Fibroblast of skin of right biceps (primary cell): ENCODE measurements at regions not wholly inside any gene's neighbourhood (a gene's known extent, or its start where the extent isn't known, plus 50 kb on each side); places are given as distances from the start of the nearest gene placed in this dataset.
"Not testable (repeated sequence)": the region's sequence is repeated elsewhere in the genome, so short reads cannot be mapped to it uniquely, and the experiment has no call there.

Source experiments
- DNase-seq: peaks from one replicate; pipeline ENCODE4 v3.0.0-alpha.2; 2013

DNA sequence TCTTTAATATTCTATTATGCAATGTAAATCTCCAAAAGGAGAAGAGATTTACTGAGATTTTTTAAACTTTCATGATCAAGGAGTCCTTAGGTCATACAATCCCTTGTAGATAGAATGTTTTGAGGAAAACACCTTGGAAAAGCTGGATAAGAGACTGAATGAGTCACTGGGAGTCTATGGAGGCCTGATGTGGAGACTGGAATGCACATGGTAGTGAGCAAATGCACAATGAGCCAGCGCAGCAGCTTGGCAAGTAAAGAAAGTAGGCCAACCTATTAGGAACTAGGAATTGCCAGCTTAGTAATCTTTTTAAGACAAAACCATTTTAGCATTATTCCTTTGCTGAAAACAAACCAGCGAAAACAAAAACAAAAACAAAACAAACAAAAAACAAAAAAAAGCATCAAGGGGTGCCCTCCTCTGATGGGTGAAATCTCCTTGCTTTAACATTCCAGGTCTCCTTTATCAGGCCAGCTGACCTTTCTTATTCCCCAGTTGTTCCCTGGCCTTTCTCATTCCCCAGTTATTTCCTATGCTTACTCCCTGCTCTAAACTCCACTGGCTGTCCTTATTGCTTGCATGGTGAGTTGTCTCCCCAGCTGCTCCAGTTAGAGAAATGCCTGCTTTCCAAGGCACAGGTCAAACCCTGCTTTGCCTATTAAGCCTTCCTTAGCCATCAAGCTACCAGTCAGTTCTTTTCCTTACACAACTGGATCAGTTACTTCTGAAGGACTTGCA lies 135.8 kb downstream of the PLCE1 start:
- DNase-seq: peak; percentile 80

GRCh38 chr10:94131885-94132284 lies 138.2 kb downstream of the PLCE1 start:
- DNase-seq: peak; percentile 72

DNA sequence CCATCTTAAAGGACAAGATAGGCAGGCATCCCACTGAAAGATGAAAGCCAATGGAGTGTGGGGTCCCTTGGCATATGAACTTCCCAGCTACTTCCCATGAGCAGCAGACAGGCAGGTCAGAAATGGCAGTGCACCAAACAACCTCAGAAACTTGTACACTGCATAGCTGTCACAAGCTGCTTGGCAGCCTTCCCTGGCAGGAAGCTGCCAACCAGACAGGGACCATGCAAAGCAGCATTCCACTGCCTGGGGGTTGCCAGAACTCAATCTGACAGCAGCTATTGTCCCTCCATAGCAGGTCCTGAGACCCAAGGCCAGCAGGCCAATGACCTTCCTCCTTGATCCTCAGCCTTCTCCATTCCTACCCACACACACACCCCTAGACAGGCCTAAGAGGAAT lies 139.5 kb downstream of the PLCE1 start:
- DNase-seq: peak; percentile 49

DNA sequence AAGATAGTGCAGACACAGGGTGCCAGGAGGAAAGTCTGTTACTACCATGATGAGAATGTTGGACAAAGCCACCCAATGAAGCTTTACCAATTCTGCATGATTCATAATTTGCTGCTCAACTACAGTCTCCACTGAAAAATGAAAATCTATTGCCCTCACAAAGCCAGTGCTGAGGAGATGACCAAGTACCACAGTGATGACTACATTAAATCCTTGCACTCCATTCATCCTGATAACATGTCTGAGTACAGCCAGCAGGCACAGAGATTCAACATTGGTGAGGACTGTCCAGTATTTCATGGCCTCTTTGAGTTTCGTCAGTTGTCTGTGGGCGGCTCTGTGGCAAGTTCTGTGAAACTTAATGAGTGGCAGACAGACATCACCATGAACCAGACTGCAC lies 144.0 kb downstream of the PLCE1 start:
- no peak for DNase-seq

GRCh38 chr10:94138391-94138790 lies 144.7 kb downstream of the PLCE1 start:
- peak; percentile 29 for DNase-seq

- DNase-seq: no peak
Measured at GRCh38 chr10:94143261-94143660, 149.5 kb downstream of the PLCE1 start.

GRCh38 chr10:94146313-94146712 lies 152.6 kb downstream of the PLCE1 start:
- DNase-seq: no peak

- DNase-seq: no peak
Measured at GRCh38 chr10:94146746-94147145, 153.0 kb downstream of the PLCE1 start.

DNA sequence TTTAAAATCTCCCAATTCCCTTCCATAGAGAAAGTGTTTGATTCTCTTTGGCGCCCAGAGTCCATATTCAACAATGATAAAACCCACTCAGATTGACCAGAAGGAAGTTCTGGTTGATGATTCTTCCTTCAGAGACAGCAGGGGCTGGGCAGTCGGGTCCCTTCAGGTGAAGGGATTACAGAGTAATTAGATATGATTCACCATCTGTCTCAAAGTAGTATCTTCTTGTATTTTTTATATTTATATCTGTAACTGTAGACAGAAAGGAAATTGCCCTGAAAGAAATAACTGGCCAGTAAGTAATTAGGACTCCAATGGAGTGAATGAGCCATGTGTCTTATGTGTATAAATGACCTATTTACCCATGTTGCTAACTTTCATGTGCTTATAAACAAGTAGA lies 156.0 kb downstream of the PLCE1 start:
- no peak for DNase-seq

DNA sequence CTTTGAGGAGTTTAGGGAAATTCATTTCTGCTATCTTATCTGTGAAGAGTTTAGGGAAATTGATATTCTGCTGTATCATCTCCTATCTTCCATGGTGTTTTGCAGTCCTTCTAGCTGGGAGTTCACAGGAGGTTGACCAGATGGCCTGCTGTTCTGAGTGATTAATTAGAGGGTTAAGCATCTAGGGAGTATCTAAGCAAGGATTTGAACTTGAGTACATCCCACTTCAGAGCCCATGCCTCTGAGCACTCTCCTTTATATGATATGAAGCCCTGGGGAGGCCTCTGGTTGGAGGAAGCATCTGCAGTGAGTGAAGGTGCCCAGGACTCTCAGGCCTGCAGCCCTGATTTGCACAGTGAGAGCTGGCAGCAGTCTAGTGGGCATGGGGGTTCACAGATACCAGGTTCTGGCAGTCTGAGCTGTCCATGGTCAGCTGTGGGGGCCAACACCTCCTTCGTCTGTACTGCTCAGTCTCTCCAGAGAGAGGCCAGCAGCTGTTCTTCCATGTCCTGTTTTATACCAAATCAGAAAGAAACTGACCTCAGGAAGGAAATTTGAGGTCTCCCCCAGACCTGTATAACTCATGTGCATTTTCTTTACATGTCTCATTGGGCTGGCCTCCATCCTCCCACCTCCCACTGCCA lies 156.9 kb downstream of the PLCE1 start:
- DNase-seq: no peak

DNA sequence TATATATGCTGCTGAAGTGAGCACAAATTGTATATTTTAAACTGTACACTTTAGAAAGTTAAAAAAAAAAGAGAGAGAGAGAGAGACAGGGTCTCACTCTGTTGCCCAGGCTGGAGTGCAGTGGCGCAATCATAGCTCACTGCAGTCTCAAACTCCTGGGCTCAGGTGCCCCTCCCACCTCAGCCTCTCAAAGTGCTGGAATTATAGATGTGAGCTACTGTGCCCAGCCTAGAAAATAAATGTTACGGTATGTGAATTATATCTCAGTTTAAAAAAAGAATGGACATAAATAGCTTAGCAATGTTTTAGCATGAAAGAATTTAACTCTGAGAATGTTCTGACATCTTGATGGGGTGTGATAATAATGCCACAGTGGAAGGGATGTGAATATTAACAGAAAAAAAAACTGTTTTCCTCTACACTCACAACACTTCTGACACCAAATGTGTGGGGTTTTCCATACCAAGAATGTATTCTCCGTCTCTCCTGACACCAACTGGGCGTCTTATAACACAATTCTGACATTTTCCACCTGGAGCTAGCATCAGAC lies 162.1 kb downstream of the PLCE1 start:
- DNase-seq: peak; percentile 15

GRCh38 chr10:94156453-94156852 lies 162.7 kb downstream of the PLCE1 start:
- DNase-seq: peak; percentile 51

DNA sequence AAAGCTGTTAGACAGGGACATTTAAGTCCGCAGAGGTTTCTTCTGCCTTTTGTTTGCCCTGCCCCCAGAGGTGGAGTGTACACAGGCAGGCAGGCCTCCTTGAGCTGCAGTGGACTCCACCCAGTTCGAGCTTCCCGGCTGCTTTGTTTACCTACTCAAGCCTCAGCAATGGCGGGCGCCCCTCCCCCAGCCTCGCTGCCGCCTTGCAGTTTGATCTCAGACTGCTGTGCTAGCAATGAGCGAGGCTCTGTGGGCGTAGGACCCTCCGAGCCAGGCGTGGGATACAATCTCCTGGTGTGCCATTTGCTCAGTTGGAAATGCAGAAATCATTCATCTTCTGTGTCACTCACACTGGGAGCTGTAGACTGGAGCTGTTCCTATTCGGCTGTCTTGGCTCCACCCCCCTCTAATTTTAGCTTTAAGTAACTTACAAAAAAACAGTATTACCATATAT lies 171.5 kb downstream of the PLCE1 start:
- not testable (repeated sequence) for DNase-seq

GRCh38 chr10:94172332-94172731 lies 178.6 kb downstream of the PLCE1 start:
- no peak for DNase-seq

- no peak for DNase-seq
Measured at GRCh38 chr10:94173594-94173993, 179.9 kb downstream of the PLCE1 start.

DNA sequence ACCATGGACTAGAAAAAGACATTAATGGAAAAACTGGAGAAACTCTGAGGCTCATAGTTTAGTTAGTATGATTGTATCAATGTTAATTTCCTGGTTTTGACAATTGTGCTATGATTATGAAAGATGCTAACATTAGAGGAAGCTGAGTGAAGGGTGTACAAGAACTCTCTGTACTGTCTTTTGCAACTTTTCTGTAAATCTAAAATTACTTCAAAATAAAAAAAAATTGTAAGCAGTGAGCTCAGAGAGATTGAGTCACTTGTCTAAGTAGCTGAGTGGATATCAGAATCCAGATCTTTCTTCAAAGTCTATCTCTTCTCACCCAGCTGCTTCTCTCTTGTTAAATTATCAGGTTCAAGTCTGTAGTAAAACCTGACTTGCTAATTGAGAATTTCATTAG lies 181.1 kb downstream of the PLCE1 start:
- no peak for DNase-seq

GRCh38 chr10:94178475-94179253 lies 184.1 kb downstream of the NOC3L start:
- no peak for DNase-seq

DNA sequence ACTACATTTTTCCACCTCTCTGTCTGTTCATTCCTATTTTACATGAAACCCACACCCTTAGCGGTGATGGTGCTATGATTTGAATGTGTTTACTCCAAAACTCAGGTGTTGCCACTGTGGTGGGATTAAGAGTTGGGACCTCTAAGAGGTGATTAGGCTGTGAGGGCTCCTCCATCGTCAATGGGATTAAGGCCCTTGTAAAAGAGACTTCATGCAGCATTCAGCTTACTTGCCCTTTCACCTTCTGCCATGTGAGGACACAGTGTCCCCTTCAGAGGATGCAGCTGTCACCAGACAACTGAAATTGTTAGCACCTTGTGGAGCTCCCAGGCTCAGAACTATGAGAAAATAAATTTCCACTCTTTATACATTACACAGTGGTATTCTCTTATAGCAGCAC lies 182.2 kb downstream of the NOC3L start:
- no peak for DNase-seq

DNA sequence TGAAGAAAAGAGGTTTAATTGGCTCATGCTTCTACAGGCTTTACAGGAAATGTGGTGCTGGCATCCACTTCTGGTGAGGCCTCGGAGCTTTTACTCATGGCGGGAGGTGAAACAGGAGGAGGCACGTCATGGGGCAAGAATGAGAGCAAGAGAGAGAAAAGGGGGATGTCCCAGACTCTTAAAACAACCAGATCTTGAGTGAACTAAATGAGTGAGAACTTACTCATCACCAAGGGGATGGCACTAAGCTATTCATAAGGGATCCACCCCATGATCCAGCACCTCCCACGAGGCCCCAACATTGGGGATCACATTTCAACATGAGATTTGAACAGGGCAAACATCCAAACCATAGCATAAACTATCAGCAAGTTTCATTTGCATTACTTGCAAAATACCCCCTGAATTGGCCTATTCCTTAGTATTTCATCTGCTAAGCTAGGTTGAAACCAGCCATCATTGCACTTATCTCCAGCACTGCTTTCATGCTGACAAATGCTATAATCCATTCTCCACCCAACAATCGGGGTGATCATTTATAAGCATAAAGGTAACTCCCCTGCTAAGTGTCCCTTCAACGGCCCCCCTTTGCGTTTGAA lies 179.0 kb downstream of the NOC3L start:
- DNase-seq: peak; percentile 99

GRCh38 chr10:94186722-94187121 lies 176.0 kb downstream of the NOC3L start:
- DNase-seq: no peak

GRCh38 chr10:94192333-94192732 lies 170.4 kb downstream of the NOC3L start:
- DNase-seq: no peak

DNA sequence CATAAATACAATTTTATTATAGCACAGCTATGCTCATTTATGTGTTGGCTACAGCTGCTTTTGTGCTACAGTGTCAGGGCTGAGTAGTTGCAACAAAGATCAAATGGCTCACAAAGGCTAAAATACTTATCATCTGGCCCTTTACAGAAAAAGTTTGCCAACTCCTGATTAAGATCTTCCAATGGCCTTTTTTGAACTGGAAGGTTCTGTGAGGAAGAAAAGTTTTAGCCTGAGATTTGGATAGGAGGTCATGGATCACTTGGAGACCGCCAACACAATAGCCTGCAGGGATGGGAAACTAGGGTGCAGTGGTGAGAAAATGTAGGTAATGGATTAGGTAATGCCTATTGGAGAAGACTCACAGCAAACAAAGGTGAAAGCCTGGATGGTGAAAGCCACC lies 169.8 kb downstream of the NOC3L start:
- DNase-seq: no peak

- DNase-seq: peak; percentile 82
Measured at GRCh38 chr10:94193466-94193924, 169.2 kb downstream of the NOC3L start.
